Astrocyte (in vitro differentiated cells and primary cell): ENCODE measurements at regions not wholly inside any gene's neighbourhood (a gene's known extent, or its start where the extent isn't known, plus 50 kb on each side); places are given as distances from the start of the nearest gene placed in this dataset.

Source experiments
- DNase-seq: peaks from one replicate; pipeline ENCODE4 v3.0.0-alpha.2; 2010; ENCODE audit warnings: low read depth
- FAIRE-seq: peaks from 2 replicates; lab custom pipeline; 2011; peaks lifted over from hg19 to GRCh38; lab: Jason Lieb, UNC
- H2AFZ ChIP-seq: 2 replicates; pipeline ENCODE4 v1.6.0; 2012; ENCODE audit warnings: low read depth, low read length, inconsistent platforms
- H3K27ac ChIP-seq: 2 replicates; pipeline ENCODE4 v1.5.1; 2011; ENCODE audit warnings: low read depth, low read length, inconsistent platforms
- H3K27me3 ChIP-seq: 2 replicates; pipeline ENCODE4 v1.6.0; 2011; ENCODE audit warnings: low read length, inconsistent platforms; ENCODE audit not compliant: insufficient read depth
- H3K36me3 ChIP-seq: 2 replicates; pipeline ENCODE4 v1.5.1; 2011; ENCODE audit warnings: low read length, inconsistent platforms; ENCODE audit not compliant: insufficient read depth
- H3K4me1 ChIP-seq: 2 replicates; pipeline ENCODE4 v1.5.1; 2011; ENCODE audit warnings: low read length, inconsistent platforms; ENCODE audit not compliant: insufficient read depth
- H3K4me2 ChIP-seq: 2 replicates; pipeline ENCODE4 v1.6.0; 2012; ENCODE audit warnings: low read length, inconsistent platforms
- H3K4me3 ChIP-seq: 2 replicates; pipeline ENCODE4 v1.5.1; 2011; ENCODE audit warnings: low read depth, mild to moderate bottlenecking, low read length, inconsistent platforms; ENCODE audit not compliant: insufficient read depth
- H3K79me2 ChIP-seq: 2 replicates; pipeline ENCODE4 v1.6.0; 2012; ENCODE audit warnings: mild to moderate bottlenecking, low read length, inconsistent platforms; ENCODE audit not compliant: insufficient read depth
- H3K9ac ChIP-seq: 2 replicates; pipeline ENCODE4 v1.6.0; 2012; ENCODE audit warnings: mild to moderate bottlenecking, low read length, inconsistent platforms
- H3K9me3 ChIP-seq: 2 replicates; pipeline ENCODE4 v1.5.1; 2012; ENCODE audit warnings: low read depth, mild to moderate bottlenecking, low read length, inconsistent platforms; ENCODE audit not compliant: insufficient read depth
- H4K20me1 ChIP-seq: 2 replicates; pipeline ENCODE4 v1.6.0; 2012; ENCODE audit warnings: low read length, inconsistent platforms; ENCODE audit not compliant: insufficient read depth
- H3K27ac Mint-ChIP-seq: one replicate; pipeline ENCODE4 v1.8.0; 2021; ENCODE audit warnings: mild to moderate bottlenecking, mixed read lengths; ENCODE audit not compliant: unreplicated experiment
- H3K27me3 Mint-ChIP-seq: one replicate; pipeline ENCODE4 v1.8.0; 2021; ENCODE audit warnings: low read depth, mixed read lengths; ENCODE audit not compliant: unreplicated experiment
- H3K36me3 Mint-ChIP-seq: one replicate; pipeline ENCODE4 v1.8.0; 2021; ENCODE audit warnings: low read depth, mixed read lengths; ENCODE audit not compliant: unreplicated experiment
- H3K4me1 Mint-ChIP-seq: one replicate; pipeline ENCODE4 v1.8.0; 2021; ENCODE audit warnings: low read depth, mixed read lengths; ENCODE audit not compliant: unreplicated experiment
- H3K4me3 Mint-ChIP-seq: one replicate; pipeline ENCODE4 v1.8.0; 2021; ENCODE audit warnings: mild to moderate bottlenecking, moderate library complexity, mixed read lengths; ENCODE audit not compliant: unreplicated experiment
- H3K9me3 Mint-ChIP-seq: one replicate; pipeline ENCODE4 v1.8.0; 2021; ENCODE audit warnings: mild to moderate bottlenecking, mixed read lengths; ENCODE audit not compliant: unreplicated experiment
- CTCF ChIP-seq: IDR thresholded peaks from 2 replicates; pipeline ENCODE4 v1.5.1; 2011; ENCODE audit warnings: low read depth, mild to moderate bottlenecking, inconsistent platforms, low read length, moderate library complexity; ENCODE audit not compliant: insufficient read depth
- EZH2 ChIP-seq: IDR thresholded peaks from 2 replicates; pipeline ENCODE4 v1.6.1; 2012; ENCODE audit warnings: mild to moderate bottlenecking, low read length, inconsistent platforms; ENCODE audit not compliant: insufficient read depth

GRCh38 chr15:58346361-58346760, 85.4 kb upstream of the LIPC start:
- Mint-ChIP-seq H3K36me3 (no peaks in the 10 kb centered on the region), H3K27me3 (no peaks in the 10 kb centered on the region), H3K27ac (no peak overlapping the region), H3K9me3 (peaks cover 1% of the 10 kb centered on the region), H3K4me1 (no peaks in the 10 kb centered on the region), H3K4me3 (no peak overlapping the region)
- H3K9ac ChIP-seq: no peak overlapping the region
- H2AFZ ChIP-seq: no peak overlapping the region
- H3K4me1 ChIP-seq: peaks cover 3% of the 10 kb centered on the region
- peak; percentile 51 for DNase-seq
- H3K27me3 ChIP-seq: no peaks in the 10 kb centered on the region
- H3K4me2 ChIP-seq: no peak overlapping the region
- H3K79me2 ChIP-seq: no peaks in the 10 kb centered on the region
- H3K9me3 ChIP-seq: no peaks in the 10 kb centered on the region
- no peak for FAIRE-seq
- H3K36me3 ChIP-seq: no peaks in the 10 kb centered on the region
- H3K4me3 ChIP-seq: no peak overlapping the region
- no peaks in the 10 kb centered on the region for H4K20me1 ChIP-seq
- no peak overlapping the region for H3K27ac ChIP-seq
- TF ChIP-seq CTCF (no peak), EZH2 (no peak)

- H3K27ac Mint-ChIP-seq: no peak overlapping the region
Measured at GRCh38 chr15:58348095-58348812, 83.5 kb upstream of the LIPC start.

More at GRCh38 chr15:58348095-58348812, 83.5 kb upstream of the LIPC start:
- no peak overlapping the region for H3K27ac ChIP-seq
- Mint-ChIP-seq H3K36me3 (no peaks in the 10 kb centered on the region), H3K27me3 (peaks cover 4% of the 10 kb centered on the region), H3K4me1 (no peaks in the 10 kb centered on the region), H3K4me3 (no peak overlapping the region), H3K9me3 (peaks cover 1% of the 10 kb centered on the region)
- TF ChIP-seq CTCF (no peak), EZH2 (no peak)
- H3K36me3 ChIP-seq: no peaks in the 10 kb centered on the region
- H3K4me1 ChIP-seq: peaks cover 3% of the 10 kb centered on the region
- DNase-seq (no peak), FAIRE-seq (no peak)
- no peaks in the 10 kb centered on the region for H3K27me3 ChIP-seq
- no peak overlapping the region for H2AFZ ChIP-seq
- no peaks in the 10 kb centered on the region for H4K20me1 ChIP-seq
- H3K79me2 ChIP-seq: no peaks in the 10 kb centered on the region
- no peaks in the 10 kb centered on the region for H3K9me3 ChIP-seq
- no peak overlapping the region for H3K9ac ChIP-seq
- no peak overlapping the region for H3K4me2 ChIP-seq
- no peak overlapping the region for H3K4me3 ChIP-seq
